ENCODE measurements at regions not wholly inside any gene's neighbourhood (a gene's known extent, or its start where the extent isn't known, plus 50 kb on each side); places are given as distances from the start of the nearest gene placed in this dataset.
"Not testable (repeated sequence)": the region's sequence is repeated elsewhere in the genome, so short reads cannot be mapped to it uniquely, and the experiment has no call there.

DNA sequence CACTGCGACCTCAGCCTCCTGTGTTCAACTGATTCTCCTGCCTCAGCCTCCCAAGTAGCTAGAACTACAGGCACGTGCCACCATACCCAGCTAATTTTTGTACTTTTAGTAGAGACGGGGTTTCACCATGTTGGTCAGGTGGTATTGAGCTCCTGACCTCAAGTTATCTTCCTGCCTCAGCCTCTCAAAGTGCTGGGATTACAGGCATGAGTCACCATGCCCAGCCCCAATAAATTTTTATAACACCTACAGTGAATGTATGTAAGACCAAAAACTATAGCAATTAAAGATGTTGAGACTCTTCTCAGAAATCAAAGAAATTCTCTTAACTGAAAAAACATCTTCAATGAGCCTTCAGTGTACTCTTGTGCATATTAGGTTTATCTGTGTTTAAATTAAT, 82.2 kb upstream of the MITF start:
- not testable (repeated sequence) for H3K9me3 Mint-ChIP-seq

DNA sequence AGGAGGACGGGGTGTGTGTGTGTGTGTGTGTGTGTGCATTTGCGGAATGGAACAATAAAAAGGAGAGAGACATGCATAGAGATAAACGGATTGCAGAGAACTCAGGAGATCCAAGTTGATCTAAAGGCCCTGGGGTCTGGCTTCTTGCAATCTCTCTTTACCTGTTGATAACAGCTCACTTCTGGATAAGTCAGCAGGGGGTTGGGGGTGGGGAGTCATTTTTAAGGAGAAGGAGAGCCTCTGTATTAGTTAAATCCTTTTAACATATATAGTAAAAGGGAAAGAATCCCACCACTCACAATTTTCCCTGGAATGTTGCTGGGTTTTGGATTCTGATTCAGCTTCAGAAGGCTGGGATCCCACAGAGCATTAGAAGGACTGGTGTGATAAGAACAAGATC, 87.5 kb upstream of the MITF start:
- H3K4me3 Mint-ChIP-seq: no peak overlapping the region
- H3K9me3 Mint-ChIP-seq: peaks cover 2% of the 10 kb centered on the region
- no peak overlapping the region for H3K27ac Mint-ChIP-seq
- no peaks in the 10 kb centered on the region for H3K36me3 Mint-ChIP-seq
- no peaks in the 10 kb centered on the region for H3K4me1 Mint-ChIP-seq
- DNase-seq (ENCODE audit: low spot score in 2 of 2): no peak
- no peak for ATAC-seq

More for the DNA sequence above, 82.2 kb upstream of the MITF start:
- H3K4me1 Mint-ChIP-seq; H3K27ac Mint-ChIP-seq; DNase-seq (ENCODE audit: low spot score in 2 of 2); H3K4me3 Mint-ChIP-seq; H3K36me3 Mint-ChIP-seq; ATAC-seq: not testable (repeated sequence)

DNA sequence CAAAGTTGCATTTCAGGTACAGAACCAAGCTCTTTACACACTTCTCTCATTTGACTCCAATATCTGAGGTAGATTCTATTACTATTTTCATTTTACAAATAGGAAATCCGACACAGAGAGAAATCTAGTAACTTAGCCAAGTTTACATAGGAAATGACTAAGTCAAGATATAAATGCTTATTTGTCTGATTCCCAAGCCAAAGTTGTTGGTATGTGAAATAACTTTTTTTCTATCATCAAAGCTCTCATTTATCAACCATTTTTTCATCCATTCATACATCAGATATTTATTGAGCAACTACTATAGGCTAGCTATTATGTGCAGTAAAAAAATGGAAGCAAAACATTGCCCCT, 89.2 kb upstream of the MITF start:
- ATAC-seq: no peak
- no peaks in the 10 kb centered on the region for H3K36me3 Mint-ChIP-seq
- no peak for DNase-seq (ENCODE audit: low spot score in 2 of 2)
- peaks cover 2% of the 10 kb centered on the region for H3K9me3 Mint-ChIP-seq
- no peak overlapping the region for H3K27ac Mint-ChIP-seq
- no peaks in the 10 kb centered on the region for H3K4me1 Mint-ChIP-seq
- H3K4me3 Mint-ChIP-seq: no peak overlapping the region

DNA sequence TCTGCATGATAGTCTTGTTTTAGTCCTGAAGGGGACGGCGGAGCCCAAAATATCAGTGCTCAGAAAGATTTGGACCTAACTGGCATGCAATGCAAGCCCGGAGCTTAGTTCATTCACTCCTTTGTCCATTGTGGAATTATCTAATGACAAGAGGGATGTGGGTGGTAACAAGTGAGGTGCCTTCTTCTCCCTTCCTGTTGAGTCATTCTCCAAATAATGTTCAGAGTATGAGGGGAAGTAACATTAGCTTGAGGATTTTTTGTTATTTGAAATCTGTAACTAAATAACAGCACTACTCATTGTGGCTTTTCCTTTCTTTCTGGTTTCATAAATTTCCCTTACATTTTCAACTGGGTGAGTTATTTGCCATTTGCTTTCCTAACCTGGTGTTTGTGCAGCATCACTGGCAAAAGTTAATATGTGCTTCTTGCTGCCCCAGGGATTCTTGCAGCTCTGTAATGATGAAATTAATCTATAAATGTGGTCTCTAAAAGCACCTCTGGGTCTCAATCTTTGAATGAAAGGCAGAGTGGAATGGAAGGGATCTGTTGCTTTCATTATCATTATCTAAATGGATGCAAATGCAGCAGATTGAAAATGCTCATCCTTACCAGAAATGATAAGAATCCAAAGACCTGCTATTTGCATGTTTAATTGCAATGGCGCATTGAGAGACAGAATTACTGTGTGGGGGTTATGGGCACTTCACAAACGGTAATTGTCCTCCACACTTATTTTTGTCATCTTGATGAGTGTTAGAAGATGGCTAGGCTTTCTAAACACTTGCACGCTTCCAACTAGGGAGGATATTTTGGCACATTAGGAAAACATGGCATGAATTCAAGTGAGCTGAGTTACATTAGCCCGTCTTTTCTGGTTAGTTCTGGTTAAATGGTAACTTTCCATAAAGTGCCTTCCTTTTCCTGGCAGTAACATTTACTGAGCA, 89.9 kb upstream of the MITF start:
- Mint-ChIP-seq H3K36me3 (no peaks in the 10 kb centered on the region), H3K27ac (no peak overlapping the region), H3K9me3 (peaks cover 2% of the 10 kb centered on the region), H3K4me1 (no peaks in the 10 kb centered on the region), H3K4me3 (no peak overlapping the region)
- DNase-seq (ENCODE audit: low spot score in 2 of 2) (no peak), ATAC-seq (no peak)

DNA sequence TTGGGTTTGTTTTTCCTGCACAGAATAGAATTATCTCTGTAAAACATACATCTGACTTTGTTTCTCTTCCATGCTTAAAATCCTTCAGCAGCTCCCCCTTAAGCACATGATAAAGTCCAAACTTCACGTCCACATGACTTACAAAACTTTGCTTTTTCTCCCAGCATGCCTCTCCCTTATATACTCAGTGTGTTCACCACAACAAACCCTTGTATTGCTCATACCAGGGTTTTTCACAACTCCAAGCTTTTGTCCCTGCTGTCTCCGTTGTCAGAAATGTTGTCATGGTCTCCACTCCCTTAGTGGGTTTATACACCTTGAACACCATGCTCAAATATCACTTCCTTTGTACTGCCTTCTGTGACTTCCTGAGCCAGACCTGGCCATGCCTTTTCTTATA, 91.1 kb upstream of the MITF start:
- no peaks in the 10 kb centered on the region for H3K4me1 Mint-ChIP-seq
- H3K4me3 Mint-ChIP-seq: no peak overlapping the region
- H3K27ac Mint-ChIP-seq: no peak overlapping the region
- H3K9me3 Mint-ChIP-seq: peaks cover 5% of the 10 kb centered on the region
- DNase-seq (ENCODE audit: low spot score in 2 of 2): no peak
- H3K36me3 Mint-ChIP-seq: no peaks in the 10 kb centered on the region
- ATAC-seq: no peak

DNA sequence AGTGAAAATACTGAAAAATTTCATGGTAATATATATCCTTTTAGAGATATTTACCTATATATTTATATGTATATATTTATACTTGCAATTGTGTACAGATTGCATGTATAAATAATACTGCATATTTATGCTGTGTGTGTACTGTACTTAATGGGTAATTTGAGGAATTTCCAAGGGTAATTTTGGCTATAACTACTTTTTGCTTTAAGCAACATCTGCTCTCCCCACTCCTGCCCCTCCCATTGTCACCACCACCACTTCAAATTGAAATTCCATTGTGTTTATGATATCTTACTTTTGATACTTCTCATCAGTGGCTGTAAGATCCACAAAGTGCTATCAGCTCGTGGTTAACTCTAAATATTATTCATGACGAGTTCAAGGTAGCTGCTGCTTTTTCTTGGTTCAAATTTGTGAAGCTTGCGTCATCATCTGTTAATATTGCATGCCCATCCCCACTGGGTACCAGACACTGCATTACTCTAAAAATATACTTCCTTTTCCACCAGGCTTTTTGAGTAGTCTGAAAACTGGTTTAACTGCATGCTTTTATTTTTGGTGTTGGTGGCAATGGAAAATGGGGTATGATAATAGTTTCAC, 91.7 kb upstream of the MITF start:
- no peak overlapping the region for H3K27ac Mint-ChIP-seq
- no peak overlapping the region for H3K4me3 Mint-ChIP-seq
- DNase-seq (ENCODE audit: low spot score in 2 of 2): no peak
- no peaks in the 10 kb centered on the region for H3K36me3 Mint-ChIP-seq
- no peak for ATAC-seq
- peaks cover 5% of the 10 kb centered on the region for H3K9me3 Mint-ChIP-seq
- no peaks in the 10 kb centered on the region for H3K4me1 Mint-ChIP-seq

DNA sequence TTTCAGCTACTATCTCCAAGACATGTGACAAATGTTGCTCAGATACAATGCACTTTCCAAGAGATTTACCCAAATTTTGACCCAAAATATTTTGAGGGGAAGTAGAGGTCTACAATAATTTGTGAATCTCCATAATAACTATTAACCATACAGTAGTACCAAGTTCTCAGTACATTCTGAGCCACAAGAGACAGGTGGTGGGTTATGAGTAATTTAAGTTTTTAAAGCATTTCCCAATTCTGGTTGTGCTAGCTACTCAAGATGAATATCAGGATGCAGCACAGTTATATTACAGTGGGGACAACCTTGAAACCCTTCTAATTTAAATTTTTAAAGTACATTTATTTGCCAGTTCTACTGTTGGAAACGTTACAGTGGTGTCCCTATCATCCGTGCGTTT, 92.2 kb upstream of the MITF start:
- no peaks in the 10 kb centered on the region for H3K4me1 Mint-ChIP-seq
- no peak overlapping the region for H3K4me3 Mint-ChIP-seq
- H3K27ac Mint-ChIP-seq: no peak overlapping the region
- ATAC-seq (no peak), DNase-seq (ENCODE audit: low spot score in 2 of 2) (no peak)
- no peaks in the 10 kb centered on the region for H3K36me3 Mint-ChIP-seq
- peaks cover 5% of the 10 kb centered on the region for H3K9me3 Mint-ChIP-seq

DNA sequence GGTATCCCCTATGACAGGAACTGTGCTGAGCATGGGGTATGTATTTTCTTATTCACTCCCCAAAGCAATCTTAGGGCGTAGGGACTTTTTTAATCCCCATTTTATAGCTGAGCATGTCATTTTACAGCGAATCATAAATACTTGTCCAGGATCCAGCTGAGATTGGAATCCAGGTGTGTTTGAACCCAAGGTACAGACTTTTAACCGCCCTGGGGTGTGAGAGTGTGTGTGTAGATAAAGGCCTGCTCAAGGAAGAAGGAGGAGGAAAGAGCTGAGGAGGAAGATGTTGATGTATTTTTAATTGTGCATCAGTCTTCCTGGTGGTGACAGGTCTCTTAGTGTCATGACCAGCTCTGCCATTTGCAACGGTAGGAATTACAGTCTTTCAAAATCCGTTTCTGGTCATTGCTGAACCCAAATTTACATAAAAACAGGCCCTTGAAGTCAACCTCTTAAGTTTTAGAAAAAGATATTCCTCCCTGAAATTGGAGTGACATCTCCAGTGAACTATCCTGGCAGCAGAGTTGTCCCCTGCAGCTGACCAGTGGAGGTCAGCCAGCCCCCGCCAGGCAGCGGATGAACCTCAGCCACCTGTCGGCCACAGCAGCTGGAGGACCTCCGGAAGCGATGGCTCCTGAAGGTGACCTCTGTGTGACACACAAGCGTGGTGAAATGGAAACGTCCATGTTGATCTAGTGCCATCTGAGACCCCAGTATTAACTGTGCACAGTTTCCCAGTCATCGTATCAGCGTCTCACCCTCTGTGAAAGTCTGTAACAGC, 92.8 kb upstream of the MITF start:
- DNase-seq (ENCODE audit: low spot score in 2 of 2) (no peak), ATAC-seq (no peak)
- Mint-ChIP-seq H3K4me1 (no peaks in the 10 kb centered on the region), H3K9me3 (peaks cover 5% of the 10 kb centered on the region), H3K36me3 (no peaks in the 10 kb centered on the region), H3K4me3 (no peak overlapping the region), H3K27ac (no peak overlapping the region)

DNA sequence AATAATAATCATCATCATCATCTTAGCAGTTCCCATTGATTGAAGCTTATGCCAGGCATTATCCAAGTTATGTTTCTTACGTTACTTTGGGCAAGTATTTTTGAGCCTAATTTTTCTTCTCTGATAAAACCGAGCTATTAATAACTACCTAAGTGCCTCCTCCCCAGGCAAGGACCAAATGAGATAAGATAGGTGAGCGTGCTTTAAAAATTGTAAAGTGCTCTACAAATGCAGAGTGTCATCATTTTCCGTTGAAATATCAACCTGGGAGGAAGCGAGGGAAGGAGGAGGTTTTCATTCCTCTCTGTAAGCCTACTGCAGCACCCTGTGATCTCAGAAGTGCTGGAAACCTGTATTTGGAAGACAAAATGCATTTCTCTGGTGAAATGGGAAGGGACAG, 96.7 kb upstream of the MITF start:
- H3K4me1 Mint-ChIP-seq: no peaks in the 10 kb centered on the region
- H3K27ac Mint-ChIP-seq: no peak overlapping the region
- ATAC-seq: no peak
- H3K9me3 Mint-ChIP-seq: peaks cover 2% of the 10 kb centered on the region
- no peaks in the 10 kb centered on the region for H3K36me3 Mint-ChIP-seq
- no peak for DNase-seq (ENCODE audit: low spot score in 2 of 2)
- H3K4me3 Mint-ChIP-seq: no peak overlapping the region

DNA sequence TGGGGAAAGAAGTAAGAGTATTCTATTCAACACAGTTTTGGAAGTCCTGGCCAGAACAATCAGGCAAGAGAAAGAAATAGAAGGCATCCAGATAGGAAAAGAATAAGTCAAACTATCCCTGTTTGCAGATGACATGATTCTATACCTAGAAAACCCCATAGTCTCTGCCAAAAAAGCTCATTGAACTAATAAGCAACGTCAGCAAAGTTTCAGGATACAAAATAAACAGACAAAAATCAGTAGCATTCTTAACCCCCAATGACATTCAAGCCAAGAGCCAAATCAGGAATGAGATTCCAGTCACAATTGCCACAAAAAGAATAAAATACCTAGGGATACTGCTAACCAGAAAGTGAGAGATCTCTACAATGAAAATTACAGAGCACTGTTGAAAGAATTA, 99.4 kb upstream of the MITF start:
- DNase-seq (ENCODE audit: low spot score in 2 of 2) (no peak), ATAC-seq (no peak)
- H3K27ac Mint-ChIP-seq: no peak overlapping the region
- H3K4me3 Mint-ChIP-seq: no peak overlapping the region
- no peaks in the 10 kb centered on the region for H3K36me3 Mint-ChIP-seq
- peaks cover 7% of the 10 kb centered on the region for H3K9me3 Mint-ChIP-seq
- no peaks in the 10 kb centered on the region for H3K4me1 Mint-ChIP-seq

DNA sequence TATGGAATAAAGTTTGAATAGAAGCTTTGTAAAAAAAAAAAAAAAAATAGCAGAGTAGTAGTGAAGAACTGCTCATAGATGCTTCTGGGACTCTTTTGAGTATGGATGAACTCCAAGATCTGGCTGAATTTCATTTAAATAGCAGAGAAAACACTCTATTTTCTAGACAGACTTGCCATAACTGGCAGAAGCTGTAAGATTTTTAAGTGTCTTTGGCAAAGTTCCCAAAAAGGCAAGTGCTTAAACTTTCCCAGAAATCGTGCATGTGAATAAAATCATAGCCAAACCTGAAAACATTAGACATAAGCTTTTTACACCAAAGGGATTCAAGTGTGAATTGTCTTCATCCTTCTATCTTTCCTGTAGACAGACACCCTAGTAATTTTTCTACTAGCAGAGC, 110.3 kb upstream of the MITF start:
- peaks cover 23% of the 10 kb centered on the region for H3K9me3 Mint-ChIP-seq
- H3K27ac Mint-ChIP-seq: no peak overlapping the region
- no peaks in the 10 kb centered on the region for H3K4me1 Mint-ChIP-seq
- no peak for DNase-seq (ENCODE audit: low spot score in 2 of 2)
- ATAC-seq: no peak
- H3K4me3 Mint-ChIP-seq: no peak overlapping the region
- H3K36me3 Mint-ChIP-seq: no peaks in the 10 kb centered on the region

DNA sequence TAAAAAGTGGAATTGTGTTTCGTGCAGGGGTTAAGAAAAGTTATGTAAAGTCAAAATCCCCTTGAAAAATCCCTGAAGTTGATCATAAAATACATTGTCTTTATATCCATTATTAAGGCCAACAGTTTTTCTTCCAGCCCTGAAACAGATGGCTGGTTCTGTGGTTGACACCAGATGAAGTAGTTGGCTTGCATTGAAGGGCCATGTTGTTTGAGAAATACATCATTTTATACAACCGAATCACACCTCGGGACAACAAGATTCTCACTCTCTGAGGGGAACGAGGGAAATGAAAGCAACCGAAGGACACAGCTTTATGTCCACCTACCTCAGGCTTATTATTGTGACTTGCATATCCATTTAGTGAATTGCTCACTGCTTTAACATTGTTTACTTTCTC, 126.0 kb upstream of the MITF start:
- ATAC-seq (no peak), DNase-seq (ENCODE audit: low spot score in 2 of 2) (no peak)
- Mint-ChIP-seq H3K9me3 (no peaks in the 10 kb centered on the region), H3K27ac (no peak overlapping the region), H3K4me3 (no peak overlapping the region), H3K4me1 (no peaks in the 10 kb centered on the region), H3K36me3 (no peaks in the 10 kb centered on the region)

DNA sequence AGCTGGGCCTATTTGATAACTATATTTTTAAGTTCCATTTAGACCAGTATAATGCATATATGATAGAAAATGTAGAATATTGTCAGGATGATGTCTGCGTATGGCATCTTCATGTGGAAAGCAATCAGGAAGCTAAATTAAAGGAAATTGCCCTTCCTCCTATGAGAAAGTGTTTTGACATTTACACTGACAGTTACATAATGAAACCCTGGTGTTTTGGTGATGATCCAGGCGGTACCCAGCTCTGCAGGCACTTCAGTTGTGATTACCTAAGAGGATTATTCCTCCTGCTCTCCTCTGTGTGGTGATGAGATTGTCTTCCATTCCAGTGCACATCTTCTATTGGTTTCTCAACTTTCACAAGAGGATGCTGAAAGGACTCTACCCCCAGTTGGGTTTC, 126.5 kb upstream of the MITF start:
- ATAC-seq (no peak), DNase-seq (ENCODE audit: low spot score in 2 of 2) (no peak)
- Mint-ChIP-seq H3K9me3 (no peaks in the 10 kb centered on the region), H3K4me1 (no peaks in the 10 kb centered on the region), H3K4me3 (no peak overlapping the region), H3K27ac (no peak overlapping the region), H3K36me3 (no peaks in the 10 kb centered on the region)

DNA sequence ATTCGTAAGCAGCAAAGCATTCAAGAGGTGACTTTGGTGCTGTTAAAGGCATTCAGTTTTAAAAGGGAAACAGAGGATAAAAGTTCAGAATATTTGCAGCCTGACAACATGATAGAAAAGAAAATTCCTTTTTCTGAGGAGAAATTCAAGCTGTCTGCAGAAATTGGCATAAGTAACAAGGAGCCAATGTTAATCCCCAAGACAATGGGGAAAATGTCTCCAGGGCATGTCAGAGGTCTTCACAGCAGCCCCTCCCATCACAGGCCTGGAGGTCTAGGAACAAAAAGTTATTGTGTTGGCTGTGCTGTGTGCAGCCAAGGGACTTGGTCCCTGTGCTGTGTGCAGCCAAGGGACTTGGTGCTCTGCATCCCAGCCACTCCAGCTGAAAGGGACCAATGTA, 129.7 kb upstream of the MITF start:
- not testable (repeated sequence) for H3K36me3 Mint-ChIP-seq; H3K4me3 Mint-ChIP-seq; H3K27ac Mint-ChIP-seq; H3K4me1 Mint-ChIP-seq; DNase-seq (ENCODE audit: low spot score in 2 of 2); ATAC-seq; H3K9me3 Mint-ChIP-seq

DNA sequence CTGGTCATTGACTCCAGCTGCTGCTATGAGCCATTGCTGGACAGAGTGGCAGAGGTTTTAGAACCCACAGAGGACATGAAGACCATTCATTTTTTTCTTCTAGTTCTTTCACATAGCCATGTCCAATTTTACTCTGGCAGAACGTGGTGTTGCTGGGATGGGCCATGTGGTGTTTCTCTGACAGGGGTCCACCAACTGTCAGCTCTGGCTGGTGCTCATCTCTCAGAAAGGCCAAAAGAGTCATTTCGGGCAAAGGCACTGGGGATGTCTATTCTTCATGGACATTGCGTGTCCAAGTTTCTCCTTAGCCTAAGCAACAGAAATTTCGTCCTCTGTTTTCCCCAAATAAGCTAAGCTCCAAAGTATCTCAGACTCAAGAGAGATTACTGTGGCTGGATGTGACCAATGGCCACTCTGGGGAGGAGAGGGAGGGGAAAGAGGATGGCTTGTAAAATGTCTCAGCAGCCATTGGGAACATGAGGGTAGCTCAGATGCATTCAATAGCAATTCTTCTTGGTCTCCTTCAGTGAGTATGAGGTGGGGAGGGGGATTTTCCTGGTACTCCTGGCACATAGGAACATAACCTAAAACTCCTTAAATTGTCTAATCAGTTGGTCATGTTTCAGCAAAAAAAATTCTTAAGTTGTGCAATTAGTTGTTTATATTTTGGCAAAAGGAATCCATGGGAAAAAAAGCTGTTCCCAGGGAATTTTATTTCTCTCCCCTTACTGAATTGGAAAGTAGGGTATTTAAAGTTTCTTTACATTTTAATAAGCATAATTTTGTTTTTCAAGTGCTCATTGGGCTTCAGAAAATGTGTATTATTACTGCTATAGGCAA, 131.6 kb upstream of the MITF start:
- H3K4me3 Mint-ChIP-seq: no peak overlapping the region
- no peaks in the 10 kb centered on the region for H3K4me1 Mint-ChIP-seq
- no peaks in the 10 kb centered on the region for H3K9me3 Mint-ChIP-seq
- H3K36me3 Mint-ChIP-seq: no peaks in the 10 kb centered on the region
- ATAC-seq: no peak
- H3K27ac Mint-ChIP-seq: no peak overlapping the region
- no peak for DNase-seq (ENCODE audit: low spot score in 2 of 2)

Measured in stimulated activated effector memory CD8-positive, alpha-beta T cell treated with anti-CD3 and anti-CD28 coated beads, Interleukin-12 subunit alpha, Interleukin-12 subunit beta, amount 100 ng/mL, for 72 hours (primary cell).